Stimulated activated CD8-positive, alpha-beta memory T cell treated with anti-CD3 and anti-CD28 coated beads, Interleukin-15, amount 100 ng/mL, for 4 hours (primary cell): ENCODE measurements at regions not wholly inside any gene's neighbourhood (a gene's known extent, or its start where the extent isn't known, plus 50 kb on each side); places are given as distances from the start of the nearest gene placed in this dataset.
"Not testable (repeated sequence)": the region's sequence is repeated elsewhere in the genome, so short reads cannot be mapped to it uniquely, and the experiment has no call there.

Source experiments
- DNase-seq, 2 donors: peaks; one replicate each; pipeline ENCODE4 v3.0.0-alpha.2; 2020; ENCODE audit warnings: low read depth in 2 of 2

- DNase-seq, result no peak
Measured at GRCh38 chr12:114504311-114504710, 98.4 kb upstream of the TBX5 start.

- DNase-seq, result no peak
Measured at GRCh38 chr12:114501474-114501807, 95.5 kb upstream of the TBX5 start.

GRCh38 chr12:114500775-114501473 lies 95.0 kb upstream of the TBX5 start:
- DNase-seq, result no peak

- DNase-seq, result no peak
Measured at GRCh38 chr12:114500131-114500530, 94.2 kb upstream of the TBX5 start.

DNA sequence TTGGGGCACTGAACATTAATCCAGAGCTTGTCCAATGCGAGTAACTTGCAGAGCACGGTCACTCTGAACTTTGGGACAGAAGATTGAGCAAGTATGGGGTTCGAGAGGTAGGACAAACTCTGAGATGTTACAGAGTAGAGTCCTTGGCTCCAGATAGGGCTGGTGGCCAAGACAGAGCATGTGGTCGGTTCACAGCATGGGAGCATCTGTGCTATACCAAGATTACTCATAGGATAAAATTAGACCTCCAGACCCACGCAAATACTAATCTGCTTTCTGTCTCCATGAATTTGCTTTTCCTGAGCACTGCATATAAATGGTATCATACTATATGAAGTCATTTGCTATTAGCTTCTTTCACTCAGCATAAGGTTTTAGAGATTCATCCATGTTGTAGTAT lies 93.4 kb upstream of the TBX5 start:
- DNase-seq, result no peak

DNA sequence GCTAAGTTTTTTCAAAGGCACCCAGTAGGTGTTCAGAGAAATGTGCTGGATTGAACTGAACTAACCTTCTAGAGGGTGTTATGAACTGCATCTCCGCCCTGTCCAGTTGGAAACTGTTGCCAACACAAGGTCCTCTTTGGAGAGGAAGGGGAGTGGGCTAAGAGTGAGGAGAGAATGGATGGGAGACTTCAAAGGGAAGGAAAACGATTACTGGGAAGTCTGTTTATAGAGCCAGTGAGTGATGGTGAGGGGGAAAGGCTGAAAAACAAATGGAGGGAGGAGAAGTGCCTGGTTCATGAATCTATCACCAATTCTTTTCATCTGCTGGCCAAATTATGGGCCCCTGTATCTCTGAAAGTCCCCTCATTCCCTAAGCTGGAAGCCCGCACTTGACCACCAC lies 86.0 kb upstream of the TBX5 start:
- DNase-seq, result no peak

DNA sequence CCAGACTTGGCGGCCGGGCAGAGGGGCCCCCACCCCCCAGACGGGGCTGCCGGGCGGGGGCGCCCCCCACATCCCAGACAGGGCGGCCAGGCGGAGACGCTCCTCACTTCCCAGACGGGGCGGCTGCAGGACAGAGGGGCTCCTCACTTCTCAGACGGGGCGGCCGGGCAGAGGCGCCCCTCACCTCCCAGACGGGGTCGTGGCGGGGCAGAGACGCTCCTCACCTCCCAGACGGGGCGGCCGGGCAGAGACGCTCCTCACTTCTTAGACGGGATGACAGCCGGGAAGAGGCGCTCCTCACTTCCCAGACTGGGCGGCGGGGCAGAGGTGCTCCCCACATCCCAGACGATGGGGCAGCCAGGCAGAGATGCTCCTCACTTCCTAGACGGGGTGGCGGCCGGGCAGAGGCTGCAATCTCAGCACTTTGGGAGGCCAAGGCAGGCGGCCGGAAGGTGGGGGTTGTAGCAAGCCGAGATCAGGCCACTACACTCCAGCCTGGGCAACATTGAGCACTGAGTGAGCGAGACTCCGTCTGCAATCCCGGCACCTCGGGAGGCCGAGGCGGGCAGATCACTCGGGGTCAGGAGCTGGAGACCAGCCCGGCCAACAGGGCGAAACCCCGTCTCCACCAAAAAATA lies 79.0 kb upstream of the TBX5 start:
- not testable (repeated sequence) for DNase-seq

- DNase-seq, result no peak
Measured at GRCh38 chr12:114483996-114484395, 78.1 kb upstream of the TBX5 start.

DNA sequence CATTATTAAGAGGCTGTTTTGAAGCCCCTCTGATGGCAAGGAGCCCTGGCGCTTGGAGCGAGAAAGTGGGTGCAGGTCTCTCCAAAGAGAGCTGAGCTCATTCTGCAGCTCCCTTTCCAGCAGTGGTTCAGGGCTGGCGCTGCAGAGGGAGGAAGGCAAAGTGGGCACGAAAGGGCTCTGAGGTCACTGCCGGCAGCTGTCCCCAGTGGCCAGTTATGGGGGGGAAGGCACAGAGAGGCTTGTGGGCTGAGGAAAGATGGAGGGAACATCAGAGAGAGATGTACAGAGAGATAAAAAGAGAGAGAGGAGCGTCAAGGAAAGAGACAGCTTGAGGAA lies 75.2 kb upstream of the TBX5 start:
- no peak for DNase-seq

- DNase-seq, result no peak
Measured at GRCh38 chr12:114480337-114481199, 74.6 kb upstream of the TBX5 start.

GRCh38 chr12:114479831-114480230 lies 73.9 kb upstream of the TBX5 start:
- no peak for DNase-seq

DNA sequence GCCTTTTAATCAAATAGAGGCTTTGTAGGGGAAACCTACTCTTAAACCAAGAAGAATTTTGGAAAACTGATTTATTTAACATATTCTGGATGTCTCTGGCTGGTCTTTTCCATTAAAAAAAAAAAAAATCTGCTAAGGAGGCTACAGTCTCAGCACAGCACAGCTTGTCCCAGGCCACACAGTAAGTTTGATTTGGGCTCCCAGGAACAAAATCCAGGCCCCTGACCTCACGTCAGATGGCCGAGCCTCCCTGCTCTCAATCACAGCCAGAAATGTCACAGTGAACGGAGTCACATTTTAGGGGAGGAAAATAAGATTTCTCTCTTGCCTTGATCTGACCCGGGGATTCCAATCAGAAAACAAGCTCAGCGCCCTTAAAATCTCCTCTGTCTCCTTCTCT lies 72.9 kb upstream of the TBX5 start:
- no peak for DNase-seq

GRCh38 chr12:114477989-114478395 lies 72.0 kb upstream of the TBX5 start:
- no peak for DNase-seq

- no peak for DNase-seq
Measured at GRCh38 chr12:114476159-114476558, 70.2 kb upstream of the TBX5 start.

DNA sequence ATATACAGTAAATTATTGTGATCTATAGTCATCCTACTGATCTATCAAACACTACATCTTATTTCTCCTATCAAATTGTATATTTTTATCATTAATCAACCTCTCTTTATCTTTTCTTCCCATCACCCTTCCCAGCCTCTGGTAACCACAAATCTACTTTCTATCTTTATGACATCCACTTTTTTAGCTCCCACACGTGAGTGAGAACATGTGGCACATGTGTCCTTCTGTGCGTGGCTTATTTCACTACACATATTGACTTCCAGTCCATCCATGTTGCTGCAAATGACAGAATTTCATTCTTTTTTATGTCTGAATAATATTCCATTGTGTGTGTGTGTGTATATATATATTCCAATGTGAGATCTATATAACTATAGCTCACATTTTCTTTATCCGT lies 67.8 kb upstream of the TBX5 start:
- no peak for DNase-seq

DNA sequence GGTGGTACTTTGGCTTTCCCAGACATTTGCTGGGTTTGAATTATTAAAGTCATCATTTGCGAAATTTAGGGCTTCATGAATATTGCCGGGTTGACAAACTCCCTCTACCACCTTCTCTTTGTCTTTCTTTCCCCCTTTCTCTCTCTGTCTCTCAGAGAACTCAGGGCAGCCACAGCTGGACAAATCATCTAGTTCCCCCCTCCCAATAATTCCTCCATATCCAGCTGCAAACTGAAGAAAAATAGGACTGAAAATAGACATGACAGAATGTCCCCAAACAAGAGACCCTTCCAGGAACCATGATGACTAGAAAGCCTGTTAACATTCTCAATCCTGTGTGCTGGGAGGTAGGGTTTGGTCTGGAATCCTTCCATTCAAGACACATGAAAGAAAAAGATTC lies 67.1 kb upstream of the TBX5 start:
- DNase-seq, result no peak

DNA sequence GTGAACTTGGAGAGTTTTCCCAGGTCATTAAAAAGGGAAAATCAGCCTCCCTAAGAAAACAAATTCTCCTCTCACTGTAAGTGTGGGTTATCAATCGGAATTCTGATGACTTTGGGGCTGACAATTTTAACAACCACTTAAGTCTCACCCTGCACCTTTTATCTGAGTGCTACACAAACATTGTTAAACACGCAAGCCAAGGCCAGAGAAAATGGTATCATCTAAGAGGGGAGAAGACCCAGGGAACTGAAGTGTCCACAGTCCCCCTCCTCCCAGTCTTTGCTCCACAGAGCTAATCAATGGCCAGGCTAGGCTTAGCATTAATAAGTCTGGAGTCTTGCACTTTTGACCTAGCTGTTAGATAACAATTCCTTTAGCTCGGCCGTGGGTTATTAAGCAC lies 51.7 kb upstream of the TBX5 start:
- no peak for DNase-seq
